ENCODE measurements at regions not wholly inside any gene's neighbourhood (a gene's known extent, or its start where the extent isn't known, plus 50 kb on each side); places are given as distances from the start of the nearest gene placed in this dataset.

DNA sequence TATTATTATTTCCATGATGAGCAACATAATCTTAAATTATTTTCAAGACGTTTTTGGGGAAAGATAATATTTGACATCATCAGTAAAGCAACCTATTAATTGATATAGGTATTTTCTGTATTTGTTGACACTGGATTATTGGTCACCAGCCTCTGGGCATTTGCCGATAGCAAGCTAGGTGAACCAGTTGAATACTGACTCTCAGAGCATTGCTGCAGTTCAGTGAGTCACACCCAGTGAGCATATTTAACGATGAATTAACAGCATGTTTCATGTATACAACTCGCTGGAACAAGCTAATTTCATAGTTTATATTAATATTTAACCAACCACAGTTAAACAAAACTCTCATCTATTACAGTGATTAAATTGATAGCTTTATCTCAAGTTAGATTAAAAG is 1006.0 kb upstream of the DIAPH2 start:
- TF ChIP-seq, protein P1, sequence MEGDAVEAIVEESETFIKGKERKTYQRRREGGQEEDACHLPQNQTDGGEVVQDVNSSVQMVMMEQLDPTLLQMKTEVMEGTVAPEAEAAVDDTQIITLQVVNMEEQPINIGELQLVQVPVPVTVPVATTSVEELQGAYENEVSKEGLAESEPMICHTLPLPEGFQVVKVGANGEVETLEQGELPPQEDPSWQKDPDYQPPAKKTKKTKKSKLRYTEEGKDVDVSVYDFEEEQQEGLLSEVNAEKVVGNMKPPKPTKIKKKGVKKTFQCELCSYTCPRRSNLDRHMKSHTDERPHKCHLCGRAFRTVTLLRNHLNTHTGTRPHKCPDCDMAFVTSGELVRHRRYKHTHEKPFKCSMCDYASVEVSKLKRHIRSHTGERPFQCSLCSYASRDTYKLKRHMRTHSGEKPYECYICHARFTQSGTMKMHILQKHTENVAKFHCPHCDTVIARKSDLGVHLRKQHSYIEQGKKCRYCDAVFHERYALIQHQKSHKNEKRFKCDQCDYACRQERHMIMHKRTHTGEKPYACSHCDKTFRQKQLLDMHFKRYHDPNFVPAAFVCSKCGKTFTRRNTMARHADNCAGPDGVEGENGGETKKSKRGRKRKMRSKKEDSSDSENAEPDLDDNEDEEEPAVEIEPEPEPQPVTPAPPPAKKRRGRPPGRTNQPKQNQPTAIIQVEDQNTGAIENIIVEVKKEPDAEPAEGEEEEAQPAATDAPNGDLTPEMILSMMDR (conservative IDR thresholded peaks at IDR 0.05; ENCODE audit: low read depth, low read length), result no peak
- no peak for TF ChIP-seq EZH2 (IDR thresholded peaks at IDR 0.05; ENCODE audit: borderline replicate concordance, low read depth, low read length, poor library complexity, severe bottlenecking)

Measured in A673 (cell line).